Peyer's patch (tissue), 4 donors: ENCODE measurements at regions not wholly inside any gene's neighbourhood (a gene's known extent, or its start where the extent isn't known, plus 50 kb on each side); places are given as distances from the start of the nearest gene placed in this dataset.

Experiments used
- POLR2A ChIP-seq, 2 donors: fragments of 450-650 bp; IDR thresholded peaks; one replicate each; pipeline ENCODE4 v1.5.1; 2017; ENCODE audit warnings: antibody characterized with exemption in 2 of 2, mild to moderate bottlenecking in 2 of 2, moderate library complexity in 2 of 2
- TF ChIP-seq, protein P1 (sequence below), 6 experiments: fragments of 450-650 bp in 4 of 6; fragments of 200-600 bp in 2 of 6; sonication (generic) in 1 of 6; IDR thresholded peaks; one replicate each; pipeline ENCODE4 v1.5.1; 2017 to 2019; ENCODE audit warnings: antibody characterized with exemption in 6 of 6, mild to moderate bottlenecking in 3 of 6, moderate library complexity in 1 of 6

DNA sequence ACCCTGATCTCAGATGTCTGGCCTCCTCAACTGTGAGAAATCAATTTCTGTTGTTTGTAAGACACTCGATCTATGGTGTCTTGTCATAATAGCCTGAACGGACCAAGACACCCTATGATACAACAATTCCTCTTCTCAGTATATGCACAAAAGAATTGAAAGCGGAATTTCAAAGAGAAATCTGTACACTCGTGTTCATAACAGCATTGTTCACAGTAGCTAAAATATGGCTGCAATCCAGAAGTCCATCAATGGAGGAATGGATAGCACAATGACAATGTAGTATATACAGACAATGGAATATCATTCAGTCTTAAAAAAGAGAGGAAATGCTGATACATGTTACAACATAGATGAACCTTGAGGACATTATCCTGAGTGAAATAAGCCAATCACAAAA lies 354.6 kb downstream of the SFMBT2 start:
- TF ChIP-seq, protein P1, sequence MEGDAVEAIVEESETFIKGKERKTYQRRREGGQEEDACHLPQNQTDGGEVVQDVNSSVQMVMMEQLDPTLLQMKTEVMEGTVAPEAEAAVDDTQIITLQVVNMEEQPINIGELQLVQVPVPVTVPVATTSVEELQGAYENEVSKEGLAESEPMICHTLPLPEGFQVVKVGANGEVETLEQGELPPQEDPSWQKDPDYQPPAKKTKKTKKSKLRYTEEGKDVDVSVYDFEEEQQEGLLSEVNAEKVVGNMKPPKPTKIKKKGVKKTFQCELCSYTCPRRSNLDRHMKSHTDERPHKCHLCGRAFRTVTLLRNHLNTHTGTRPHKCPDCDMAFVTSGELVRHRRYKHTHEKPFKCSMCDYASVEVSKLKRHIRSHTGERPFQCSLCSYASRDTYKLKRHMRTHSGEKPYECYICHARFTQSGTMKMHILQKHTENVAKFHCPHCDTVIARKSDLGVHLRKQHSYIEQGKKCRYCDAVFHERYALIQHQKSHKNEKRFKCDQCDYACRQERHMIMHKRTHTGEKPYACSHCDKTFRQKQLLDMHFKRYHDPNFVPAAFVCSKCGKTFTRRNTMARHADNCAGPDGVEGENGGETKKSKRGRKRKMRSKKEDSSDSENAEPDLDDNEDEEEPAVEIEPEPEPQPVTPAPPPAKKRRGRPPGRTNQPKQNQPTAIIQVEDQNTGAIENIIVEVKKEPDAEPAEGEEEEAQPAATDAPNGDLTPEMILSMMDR (IDR thresholded peaks at IDR 0.05): no peak
- TF ChIP-seq POLR2A (IDR thresholded peaks at IDR 0.05): no peak
